Endothelial cell of umbilical vein (primary cell): ENCODE measurements at regions not wholly inside any gene's neighbourhood (a gene's known extent, or its start where the extent isn't known, plus 50 kb on each side); places are given as distances from the start of the nearest gene placed in this dataset.

Experiments used
- BruUV-seq: library from RNA; stranded (reverse); fragments of 400-500 nt; replicated peaks from 2 replicates; lab custom pipeline; 2021; lab: Mats Ljungman, UMichigan
- CTCF ChIA-PET: fragments of 300-600, 350-600 bp; sonication (Branson Sonifier 250); formaldehyde crosslinking; loops from one replicate; lab custom pipeline; 2021; ENCODE audit warnings: antibody characterized with exemption, inconsistent platforms; lab: Charles Lee
- POLR2A ChIA-PET: fragments of 300-600, 350-600 bp; sonication (Branson Sonifier 250); formaldehyde crosslinking; loops from one replicate; lab custom pipeline; 2021; ENCODE audit warnings: antibody characterized with exemption, inconsistent platforms; lab: Charles Lee
- DNase-seq: peaks from one replicate; pipeline ENCODE4 v3.0.0-alpha.2; 2011; ENCODE audit warnings: low read depth, low spot score
- FAIRE-seq: peaks from 2 replicates; lab custom pipeline; 2011; peaks lifted over from hg19 to GRCh38; lab: Jason Lieb, UNC
- H2AFZ ChIP-seq: 2 replicates; pipeline ENCODE4 v1.6.0; 2012; ENCODE audit warnings: low read depth, low read length, control low read depth, inconsistent platforms
- H3K27ac ChIP-seq: 2 replicates; pipeline ENCODE4 v1.5.1; 2011; ENCODE audit warnings: low read depth, mild to moderate bottlenecking, control low read depth, low read length, moderate library complexity; ENCODE audit not compliant: insufficient read depth
- H3K27me3 ChIP-seq, 2 experiments: 2 replicates each; pipeline versions ENCODE4 v1.6.0 to v1.6.1; 2011; ENCODE audit warnings: low read length in 2 of 2, mixed read lengths in 1 of 2; ENCODE audit not compliant: control insufficient read depth in 2 of 2, insufficient read depth in 2 of 2
- H3K36me3 ChIP-seq, 2 experiments: 2 replicates in 1 of 2; 3 replicates in 1 of 2; pipeline ENCODE4 v1.5.1; 2011; ENCODE audit warnings: low read length in 2 of 2, mild to moderate bottlenecking in 1 of 2, moderate library complexity in 1 of 2; ENCODE audit not compliant: control insufficient read depth in 2 of 2, insufficient read depth in 2 of 2; ENCODE audit errors: extremely low read depth in 1 of 2
- H3K4me1 ChIP-seq: 3 replicates; pipeline ENCODE4 v1.5.1; 2011; ENCODE audit warnings: mild to moderate bottlenecking, low read length; ENCODE audit not compliant: control insufficient read depth, insufficient read depth; ENCODE audit errors: extremely low read depth
- H3K4me2 ChIP-seq: 2 replicates; pipeline ENCODE4 v1.6.1; 2011; ENCODE audit warnings: low read length, control low read depth, mixed read lengths; ENCODE audit not compliant: insufficient read depth
- H3K4me3 ChIP-seq, 3 experiments: fragments of 200-600 bp in 1 of 3; sonication (generic), shearing (Covaris generic) in 1 of 3; replicated peaks in 1 of 3; 2 replicates each; pipeline ENCODE4 v1.5.1; 2011 to 2016; ENCODE audit warnings: control low read depth in 3 of 3, low read length in 3 of 3, mild to moderate bottlenecking in 2 of 3, inconsistent platforms in 1 of 3, low read depth in 1 of 3, moderate library complexity in 1 of 3; ENCODE audit not compliant: insufficient read depth in 1 of 3
- H3K79me2 ChIP-seq: 2 replicates; pipeline ENCODE4 v1.6.0; 2012; ENCODE audit warnings: low read length, inconsistent platforms; ENCODE audit not compliant: control insufficient read depth, insufficient read depth
- H3K9ac ChIP-seq: replicated peaks from 2 replicates; pipeline ENCODE3; 2011; ENCODE audit warnings: low read length, control low read depth; ENCODE audit not compliant: insufficient read depth; ENCODE audit errors: extremely low read depth
- H3K9me1 ChIP-seq: replicated peaks from 3 replicates; pipeline ENCODE4 v1.6.0; 2011; ENCODE audit warnings: mild to moderate bottlenecking, low read length; ENCODE audit not compliant: control insufficient read depth, insufficient read depth; ENCODE audit errors: extremely low read depth
- H3K9me3 ChIP-seq: replicated peaks from 2 replicates; pipeline ENCODE4 v1.5.1; 2012; ENCODE audit warnings: low read length, inconsistent platforms; ENCODE audit not compliant: control insufficient read depth, insufficient read depth
- H4K20me1 ChIP-seq: replicated peaks from 2 replicates; pipeline ENCODE3; 2011; ENCODE audit warnings: mild to moderate bottlenecking, low read length; ENCODE audit not compliant: control insufficient read depth, insufficient read depth; ENCODE audit errors: extremely low read depth
- CTCF ChIP-seq, 2 donors: IDR thresholded peaks; 1 replicate in 1 of 2; 2 replicates in 1 of 2; pipeline ENCODE4 v1.5.1; 2011; ENCODE audit warnings: low read length in 2 of 2, mild to moderate bottlenecking in 2 of 2, moderate library complexity in 2 of 2, control low read depth in 1 of 2, inconsistent platforms in 1 of 2, low read depth in 1 of 2; ENCODE audit not compliant: insufficient read depth in 1 of 2; ENCODE audit errors: extremely low read depth in 1 of 2
- EZH2 ChIP-seq: IDR thresholded peaks from 2 replicates; pipeline ENCODE4 v1.6.1; 2012; ENCODE audit warnings: borderline replicate concordance, low read depth, mild to moderate bottlenecking, moderate library complexity, low read length, inconsistent platforms; ENCODE audit not compliant: severe bottlenecking
- FOS ChIP-seq: IDR thresholded peaks from 2 replicates; pipeline ENCODE4 v1.6.1; 2011; ENCODE audit warnings: mild to moderate bottlenecking, low read length, moderate library complexity, borderline replicate concordance; ENCODE audit not compliant: insufficient read depth
- GATA2 ChIP-seq: IDR thresholded peaks from 2 replicates; pipeline ENCODE4 v1.7.0; 2011; ENCODE audit warnings: low read depth, mild to moderate bottlenecking, moderate library complexity, mixed read lengths, low read length; ENCODE audit not compliant: insufficient read length, insufficient read depth
- JUN ChIP-seq: IDR thresholded peaks from 2 replicates; pipeline ENCODE4 v1.6.1; 2011; ENCODE audit warnings: borderline replicate concordance, low read depth; ENCODE audit not compliant: insufficient read length, insufficient read depth
- MAX ChIP-seq: IDR thresholded peaks from 2 replicates; pipeline ENCODE4 v1.6.1; 2011; ENCODE audit not compliant: insufficient read depth, insufficient read length
- MYC ChIP-seq: IDR thresholded peaks from one replicate; pipeline ENCODE4 v1.6.1; 2011; ENCODE audit warnings: mild to moderate bottlenecking, low read depth, low read length
- POLR2A ChIP-seq: IDR thresholded peaks from 2 replicates; pipeline ENCODE4 v1.6.1; 2012; ENCODE audit warnings: low read depth, mild to moderate bottlenecking, control low read depth, low read length
- POLR2AphosphoS5 ChIP-seq: IDR thresholded peaks from 2 replicates; pipeline ENCODE4 v1.6.1; 2012; ENCODE audit warnings: low read depth, mild to moderate bottlenecking, control low read depth, low read length, moderate library complexity; ENCODE audit not compliant: insufficient read depth
- dilution Hi-C: fragments of 300-500 bp; cut with MboI; formaldehyde crosslinking; loops from one replicate; pipeline ENCODE4 v1.15.0; 2019; ENCODE audit warnings: low sequenced_read_pairs; ENCODE audit not compliant: extremely low pct_ligation_motif_present
- intact Hi-C: fragments of 100-400 bp; cut with micrococcal nuclease; formaldehyde crosslinking; loops from one replicate; pipeline ENCODE4 v1.10.0; 2022

GRCh38 chr14:61122862-61123261 lies 141.8 kb downstream of the SLC38A6 start:
- no peaks in the 10 kb centered on the region for H3K9me1 ChIP-seq
- dilution Hi-C loops, result no loop called here
- no peak overlapping the region for H2AFZ ChIP-seq
- no peaks in the 10 kb centered on the region for H3K36me3 ChIP-seq
- ChIA-PET POLR2A (no interaction called here), CTCF (no interaction called here)
- no peaks in the 10 kb centered on the region for H3K27me3 ChIP-seq
- no peak overlapping the region for H3K4me3 ChIP-seq
- H3K4me1 ChIP-seq, result peaks cover 23% of the 10 kb centered on the region
- no peaks in the 10 kb centered on the region for H3K79me2 ChIP-seq
- no peak for DNase-seq
- intact Hi-C loops, result no loop called here
- TF ChIP-seq CTCF (IDR thresholded peaks at IDR 0.05; ENCODE audit: extremely low read depth in 1 of 2, insufficient read depth in 1 of 2, low read depth in 1 of 2, low read length in 2 of 2) (no peak), JUN (no peak), POLR2AphosphoS5 (no peak), POLR2A (no peak), EZH2 (no peak), MYC (no peak), GATA2 (no peak), MAX (no peak), FOS (no peak)
- no peak overlapping the region for H3K9ac ChIP-seq
- H4K20me1 ChIP-seq, result no peaks in the 10 kb centered on the region
- H3K27ac ChIP-seq, result no peak overlapping the region
- no peak for FAIRE-seq
- no TSS peak for BruUV-seq
- no peak overlapping the region for H3K4me2 ChIP-seq
- no peaks in the 10 kb centered on the region for H3K9me3 ChIP-seq
